HG02870 (cell line): ENCODE measurements at regions not wholly inside any gene's neighbourhood (a gene's known extent, or its start where the extent isn't known, plus 50 kb on each side); places are given as distances from the start of the nearest gene placed in this dataset.

ENCODE experiments used
- ATAC-seq: cut with Tn5 transposase; IDR thresholded peaks from one replicate; pipeline ENCODE4 v1.9.1; 2021; ENCODE audit warnings: mild to moderate bottlenecking, moderate library complexity; ENCODE audit not compliant: unreplicated experiment

DNA sequence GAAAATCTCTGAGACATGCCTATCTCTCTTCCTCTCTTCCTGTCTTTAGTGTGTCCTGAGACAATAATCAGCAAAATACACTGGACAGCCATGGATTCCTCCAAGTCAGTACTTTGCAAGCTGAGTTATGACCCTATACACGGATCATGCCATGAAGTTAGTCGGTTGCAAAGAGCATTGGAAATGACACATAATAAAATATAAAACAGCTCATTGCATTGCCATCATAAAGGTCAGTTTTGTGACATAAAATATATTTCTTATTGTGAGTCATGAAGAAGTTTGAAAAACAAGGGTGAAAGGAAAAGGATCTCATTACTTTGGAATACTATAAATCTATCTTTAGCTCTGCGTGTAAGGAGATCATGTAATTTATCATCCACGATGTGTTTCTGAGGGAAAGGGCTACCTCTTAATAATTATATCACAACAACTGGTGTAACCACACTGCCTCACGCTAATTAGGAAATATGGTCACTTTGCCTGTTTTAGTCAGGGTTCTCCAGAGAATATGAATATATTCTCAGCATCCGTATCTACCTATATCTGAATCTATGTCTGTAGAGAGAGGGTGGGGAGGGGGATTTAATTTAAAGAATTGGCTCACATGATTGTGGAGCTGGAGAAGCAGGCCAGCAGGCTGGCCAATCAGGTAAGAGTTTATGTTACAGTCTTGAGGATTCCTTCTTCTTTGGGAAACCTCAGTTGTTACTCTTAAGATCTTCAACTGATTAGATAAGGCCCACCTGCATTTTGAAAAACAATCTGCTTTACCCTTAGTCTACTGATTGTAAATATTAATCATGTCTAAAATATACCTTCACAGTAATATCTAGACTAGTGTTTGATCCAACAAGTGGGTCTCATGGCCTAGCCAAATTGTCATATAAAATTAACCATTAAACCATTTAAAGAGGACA, 198.8 kb downstream of the FAT3 start:
- ATAC-seq: no peak

DNA sequence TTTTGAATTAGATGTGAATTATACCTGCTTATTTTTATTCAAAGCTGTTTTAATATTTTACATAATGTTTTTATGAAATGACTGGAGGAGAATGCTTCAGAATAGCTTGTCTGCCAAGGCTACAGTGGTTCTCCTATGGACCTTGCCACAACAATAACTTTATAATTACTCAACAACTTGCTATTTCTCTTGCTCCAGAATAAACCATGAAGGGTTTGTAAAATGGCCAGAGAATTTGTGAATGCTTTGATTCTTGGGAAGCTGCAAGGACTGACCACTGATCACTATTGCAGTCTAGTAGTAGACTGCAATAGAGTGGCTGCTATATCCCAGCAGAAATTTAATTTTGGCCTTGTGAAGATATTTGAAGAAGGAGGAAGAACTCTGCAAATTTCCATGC, 199.7 kb downstream of the FAT3 start:
- ATAC-seq: no peak

DNA sequence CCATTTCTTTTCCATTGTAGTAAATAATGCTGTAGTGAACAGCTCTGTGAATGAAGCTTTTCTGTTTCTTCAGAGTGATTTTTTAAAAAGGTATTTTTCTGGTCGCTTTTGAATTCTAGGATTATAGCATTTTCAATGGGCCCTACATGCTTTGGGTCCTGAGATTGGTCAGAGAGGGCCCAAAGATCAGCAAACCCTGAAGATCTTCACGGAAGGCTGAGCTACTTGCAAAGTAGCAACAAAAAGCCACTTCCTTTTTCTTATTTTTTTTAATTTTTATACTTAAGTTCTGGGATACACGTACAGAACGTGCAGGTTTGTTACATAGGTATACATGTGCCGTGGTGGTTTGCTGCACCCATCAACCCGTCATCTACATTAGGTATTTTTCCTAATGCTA, 200.5 kb downstream of the FAT3 start:
- no peak for ATAC-seq

DNA sequence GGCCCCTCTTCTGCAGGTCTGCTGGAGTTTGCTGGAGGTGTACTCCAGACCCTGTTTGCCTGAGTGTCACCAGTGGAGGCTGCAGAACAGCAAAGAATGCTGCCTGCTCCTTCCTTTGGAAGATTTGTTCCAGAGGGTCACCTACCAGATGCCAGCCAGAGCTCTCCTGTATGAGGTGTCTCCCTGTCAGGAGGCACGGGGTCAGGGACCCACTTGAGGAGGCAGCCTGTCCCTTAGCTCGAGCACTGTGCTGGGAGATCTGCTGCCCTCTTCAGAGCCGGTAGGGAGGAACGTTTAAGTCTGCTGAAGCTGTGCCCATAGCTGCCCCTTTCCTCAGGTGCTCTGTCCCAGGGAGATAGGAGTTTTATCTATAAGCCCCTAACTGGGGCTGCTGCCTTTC, 207.9 kb downstream of the FAT3 start:
- ATAC-seq: no peak

DNA sequence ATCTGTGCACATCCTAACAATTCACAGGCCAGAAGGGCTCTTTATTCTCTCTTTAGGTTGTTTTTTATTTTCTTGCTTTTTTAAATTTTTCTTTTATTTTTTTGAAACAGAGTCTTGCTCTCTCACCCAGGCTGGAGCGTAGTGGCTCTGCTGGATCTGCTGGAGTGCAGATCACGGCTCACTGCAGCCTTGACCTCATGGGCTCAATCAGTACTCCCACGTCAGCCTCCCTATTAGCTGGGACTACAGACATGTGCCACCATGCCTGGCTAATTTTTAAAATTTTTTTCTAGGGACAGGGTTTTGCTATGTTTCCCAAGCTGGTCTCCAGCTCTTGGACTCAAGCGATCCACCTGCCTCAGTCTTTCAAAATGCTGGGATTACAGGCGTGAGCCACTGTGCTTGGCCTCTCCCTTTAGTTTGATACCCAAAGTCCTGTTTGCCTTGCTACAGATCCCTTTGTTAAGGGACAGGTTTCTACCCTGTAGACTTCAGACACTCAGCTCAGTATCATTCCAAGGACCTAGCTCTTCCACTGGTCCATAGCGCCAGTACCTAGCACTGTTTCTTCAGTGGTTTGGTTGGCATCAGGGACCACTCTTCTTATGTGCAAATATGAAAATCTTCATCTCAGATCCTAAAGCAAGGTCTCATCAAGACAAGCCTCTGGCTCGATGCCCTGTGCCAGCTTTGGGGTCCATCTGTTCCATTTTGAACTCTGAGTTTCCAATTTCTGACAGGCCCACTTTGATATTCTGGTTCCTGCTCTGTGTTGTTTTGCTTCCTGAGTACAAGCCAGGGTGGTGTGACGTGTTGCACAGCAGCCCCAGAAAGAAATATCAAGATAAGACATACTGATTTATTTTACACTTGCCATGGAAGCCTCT, 211.7 kb downstream of the FAT3 start:
- ATAC-seq: no peak

DNA sequence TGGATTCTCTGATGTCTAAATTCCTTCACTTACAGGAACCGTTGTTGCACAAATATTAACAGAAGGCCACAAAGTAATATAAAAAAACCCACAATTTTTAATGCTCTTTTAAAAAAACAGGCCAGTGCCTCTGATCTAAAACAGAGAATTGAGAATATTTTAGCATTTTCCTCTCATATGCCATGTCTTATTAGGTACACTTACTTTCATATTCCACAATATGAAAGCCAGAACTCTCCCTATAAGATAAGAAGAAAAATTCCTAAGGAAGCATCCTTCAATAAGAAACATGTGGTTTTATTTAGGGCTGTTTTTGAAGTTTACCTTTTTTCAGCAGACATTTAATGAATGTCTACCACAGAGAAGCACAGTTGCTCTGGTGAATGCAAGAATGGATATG, 214.5 kb downstream of the FAT3 start:
- no peak for ATAC-seq

DNA sequence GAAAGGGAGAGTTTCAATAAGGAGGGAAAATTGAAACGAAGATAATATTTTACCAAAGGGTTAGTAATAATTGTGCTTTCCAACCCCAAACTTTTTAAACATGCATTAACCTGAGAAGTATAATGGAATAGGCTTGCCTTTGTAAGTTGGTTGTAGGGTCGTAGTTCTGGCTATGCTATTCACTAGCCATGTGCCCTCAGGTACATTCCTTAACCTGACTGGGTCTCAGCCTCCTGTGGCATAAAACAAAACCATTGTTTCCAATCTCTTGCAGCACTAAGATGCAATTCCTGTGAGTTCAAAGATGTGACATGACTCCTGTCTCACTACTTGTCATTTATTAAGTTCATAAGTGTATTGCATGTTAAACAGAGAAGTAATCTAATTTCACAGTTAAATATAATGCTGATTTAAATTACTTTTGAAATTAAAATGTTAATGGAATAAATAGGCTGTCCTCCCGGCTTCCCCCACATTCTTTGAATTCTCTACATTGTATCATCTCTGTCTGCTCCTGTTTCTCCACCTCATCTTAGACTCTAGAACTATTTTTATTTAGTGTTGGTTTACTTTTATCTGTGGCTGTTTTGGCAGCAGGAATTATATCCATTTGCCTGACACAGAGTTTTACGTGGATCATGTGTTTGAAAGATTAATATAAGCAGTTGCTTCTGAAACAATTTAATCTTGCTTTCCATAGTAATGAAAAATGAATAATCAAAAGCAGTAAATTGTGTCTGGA, 216.3 kb downstream of the FAT3 start:
- ATAC-seq: no peak

DNA sequence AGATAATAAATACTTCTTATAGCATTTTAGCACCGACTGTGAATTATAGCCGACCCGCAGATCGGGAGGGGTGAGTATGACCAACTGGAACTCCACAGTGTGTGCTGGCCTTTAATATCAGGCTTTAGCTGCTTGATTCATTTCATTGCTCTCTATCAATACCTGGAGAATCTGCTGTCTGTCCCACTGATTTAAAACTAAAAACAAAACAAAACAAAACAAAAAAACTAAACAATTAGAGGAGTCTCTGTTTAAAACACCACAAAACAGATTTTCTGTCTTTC, 216.8 kb downstream of the FAT3 start:
- ATAC-seq: no peak

DNA sequence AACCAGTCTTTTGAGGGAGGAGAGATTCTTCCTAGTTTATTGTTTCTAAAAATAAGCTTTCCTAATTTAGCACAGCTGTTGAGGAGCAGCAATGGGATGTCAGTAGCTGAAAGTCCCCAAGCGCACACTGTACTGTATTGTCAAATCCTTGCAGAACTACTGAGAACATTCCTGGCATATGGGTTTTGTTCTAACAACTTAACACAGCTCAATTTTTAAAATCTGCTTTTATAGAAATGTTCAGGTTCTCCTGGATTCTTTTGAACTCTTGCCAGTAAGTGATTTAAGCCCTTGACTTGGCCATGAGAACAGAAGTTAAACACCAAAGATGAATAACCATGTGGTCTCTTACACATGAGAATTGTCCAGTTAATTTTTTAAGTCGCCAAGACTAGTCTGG, 218.6 kb downstream of the FAT3 start:
- no peak for ATAC-seq

DNA sequence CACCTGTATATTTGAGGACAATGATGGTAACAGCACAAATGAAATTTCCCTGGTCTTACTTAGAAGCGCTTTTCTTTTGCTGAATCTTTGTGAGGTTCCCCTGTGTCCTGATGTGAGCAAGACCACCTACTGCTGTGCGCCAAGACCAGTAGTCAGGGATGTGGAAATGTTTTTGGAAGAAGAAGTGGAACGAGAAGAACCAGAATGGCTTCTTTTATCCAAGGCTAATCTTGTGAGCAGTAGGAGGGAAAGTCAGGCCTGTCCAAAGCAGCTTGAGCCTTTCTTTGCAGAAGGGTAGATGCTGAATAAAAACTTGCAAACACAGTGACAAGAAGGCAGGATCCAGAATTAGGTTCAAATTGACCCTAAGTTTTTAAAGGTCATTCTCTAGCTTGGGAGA, 223.0 kb downstream of the FAT3 start:
- ATAC-seq: no peak

DNA sequence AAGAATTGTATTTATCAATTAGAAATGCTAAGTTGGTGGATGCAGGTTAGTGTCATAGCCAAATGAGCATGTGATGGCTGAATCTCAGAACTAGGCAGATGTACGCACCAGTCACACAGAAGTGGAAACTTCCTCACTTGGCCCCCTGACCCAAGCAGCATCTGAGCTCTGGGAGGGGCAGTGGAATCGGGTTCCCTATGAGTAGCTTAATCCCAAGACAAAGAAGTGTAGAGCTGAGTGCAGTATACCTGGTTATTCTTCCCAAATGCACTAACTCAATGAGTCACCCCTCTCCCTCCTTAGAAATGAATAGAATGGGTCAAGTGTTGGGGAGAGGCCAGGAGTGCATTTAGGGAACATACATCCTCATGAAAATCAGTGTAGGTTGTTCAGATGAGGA, 224.6 kb downstream of the FAT3 start:
- ATAC-seq: no peak

DNA sequence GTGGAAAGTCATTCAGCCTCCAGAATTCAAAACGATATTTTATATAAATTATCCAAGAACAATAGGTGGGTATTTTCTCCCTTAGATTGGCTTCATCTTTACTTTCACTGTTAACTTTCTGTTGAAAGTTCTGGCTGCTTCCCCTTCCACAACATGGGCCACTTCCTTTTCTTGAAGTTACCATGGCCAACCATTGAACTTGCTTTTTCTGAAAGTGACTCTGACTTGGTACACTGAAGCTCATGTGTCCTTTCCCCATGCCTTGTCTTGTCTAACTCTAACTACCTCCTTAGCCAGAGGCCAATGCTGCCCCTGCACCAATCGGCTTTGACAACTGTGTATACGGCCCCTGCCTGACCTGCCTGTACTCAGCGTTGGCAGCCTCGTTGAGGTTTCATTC, 225.2 kb downstream of the FAT3 start:
- ATAC-seq: no peak

DNA sequence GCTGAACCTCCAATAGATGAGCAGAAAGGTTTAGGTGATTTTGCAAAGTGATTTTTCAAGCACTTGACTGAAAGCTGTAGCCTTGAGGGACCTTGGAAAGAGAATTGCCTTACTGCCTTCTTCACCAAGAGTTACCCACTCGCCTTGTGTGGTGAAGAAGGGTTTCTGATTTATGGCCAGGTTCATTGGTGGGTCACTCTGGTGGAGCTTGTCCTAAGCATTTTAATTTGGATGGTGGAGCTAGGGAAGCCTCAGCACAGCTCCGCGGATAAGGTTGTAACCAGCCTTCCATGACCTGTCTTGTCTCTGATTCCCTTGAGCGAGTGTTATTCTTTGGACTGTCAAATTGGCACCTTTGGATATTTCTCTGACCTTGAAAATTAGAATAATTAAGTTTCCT, 226.4 kb downstream of the FAT3 start:
- ATAC-seq: no peak

DNA sequence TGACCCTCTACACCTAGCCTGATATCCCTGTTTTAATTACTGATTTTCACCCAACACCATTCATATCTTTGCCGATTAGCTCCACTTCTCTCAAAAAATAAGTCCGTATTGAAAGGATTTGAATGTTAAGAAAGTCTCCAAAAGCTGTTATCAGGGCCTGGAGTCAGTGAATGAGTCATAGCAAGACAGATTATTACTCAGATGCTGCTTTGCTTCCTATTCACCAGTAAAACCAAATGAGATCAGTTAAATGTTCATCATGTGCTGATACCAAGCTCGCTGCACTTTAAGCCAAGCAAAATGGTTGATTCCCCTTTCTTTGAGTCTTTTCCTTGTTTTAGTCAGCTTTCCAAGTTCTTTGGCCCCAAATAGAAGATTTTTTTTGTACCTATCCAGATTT, 228.4 kb downstream of the FAT3 start:
- peak; percentile 89 for ATAC-seq

DNA sequence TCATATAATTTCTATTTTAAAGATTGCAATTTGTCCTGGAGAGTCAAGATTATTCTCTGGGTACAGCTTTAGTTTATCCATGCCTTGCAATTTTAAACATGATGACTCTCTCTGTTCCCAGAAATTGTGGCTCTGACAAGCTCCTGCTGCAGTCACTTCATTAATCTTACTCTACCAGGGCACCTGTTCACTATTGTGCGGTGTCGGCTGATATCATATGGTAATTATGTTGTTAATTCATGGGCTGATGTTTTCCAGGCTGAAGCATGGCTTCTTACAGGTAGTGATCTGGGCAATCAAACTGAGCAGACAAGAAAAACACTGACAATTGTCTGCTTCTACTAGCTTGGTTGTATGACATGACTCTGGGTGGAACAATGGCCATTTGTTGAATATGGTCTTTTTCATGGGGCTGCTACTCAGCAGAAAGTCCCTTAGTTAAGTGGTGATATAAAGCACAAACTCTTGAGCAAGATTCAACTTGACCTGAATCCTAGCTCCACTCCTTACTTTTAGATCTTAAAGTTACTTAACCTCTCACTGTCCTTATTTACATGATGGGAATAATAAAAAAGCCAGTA, 230.7 kb downstream of the FAT3 start:
- no peak for ATAC-seq

DNA sequence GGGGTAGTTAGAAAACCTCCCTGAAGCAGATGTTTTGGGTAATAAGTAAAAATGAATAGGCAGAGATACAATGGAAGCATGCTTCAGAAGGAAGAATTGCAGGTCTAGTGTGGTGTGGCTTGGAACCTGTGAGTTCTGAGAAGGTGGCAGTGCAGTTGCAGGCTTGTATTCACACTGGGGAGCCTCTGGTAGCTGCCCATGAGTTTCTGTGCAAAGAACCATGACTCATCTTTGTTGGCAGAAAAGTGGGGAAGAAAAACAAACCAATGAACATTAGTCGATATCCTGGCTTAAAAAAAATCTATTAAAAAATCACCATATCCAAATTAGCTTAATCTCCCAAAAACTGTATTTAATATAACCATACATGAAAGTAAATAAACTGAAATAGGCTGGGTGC, 232.6 kb downstream of the FAT3 start:
- no peak for ATAC-seq

DNA sequence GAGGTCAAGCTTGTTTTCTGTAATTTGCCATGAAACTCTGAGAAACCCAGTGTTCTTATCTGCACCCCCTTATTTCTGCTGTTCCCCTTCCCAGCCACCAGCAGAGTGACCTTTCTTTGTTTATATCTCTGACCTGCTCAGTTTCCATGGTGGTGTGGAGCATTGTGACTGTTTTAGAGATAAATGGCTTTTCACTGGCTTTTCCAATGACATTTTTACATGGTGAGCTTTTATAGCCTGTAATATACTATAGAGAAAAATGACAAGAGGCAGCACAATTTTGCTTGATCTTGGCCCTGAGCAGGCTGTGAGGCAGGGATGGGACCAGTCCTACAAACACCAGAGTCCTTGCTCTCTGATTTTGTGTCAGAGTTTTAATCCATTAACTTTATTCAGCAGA, 233.9 kb downstream of the FAT3 start:
- ATAC-seq: no peak

DNA sequence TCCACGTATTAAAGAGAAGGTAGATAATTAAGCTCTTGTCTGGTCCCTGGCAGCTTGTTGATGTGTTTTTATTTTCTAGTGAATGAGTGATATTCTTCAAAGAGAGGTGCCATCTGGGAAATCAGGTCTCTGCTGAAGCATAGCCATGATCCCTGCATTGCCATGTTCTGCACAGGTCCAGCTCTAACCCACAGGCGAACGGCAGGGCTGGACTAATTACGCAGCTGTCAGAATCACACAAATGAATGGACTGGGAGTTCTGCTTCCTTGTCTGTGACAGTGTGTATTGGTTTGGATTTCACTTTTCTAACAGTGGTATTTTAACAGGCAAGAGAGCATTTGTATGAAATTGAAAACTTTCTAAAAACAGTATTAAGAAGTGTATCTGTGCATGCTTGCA, 235.6 kb downstream of the FAT3 start:
- no peak for ATAC-seq

DNA sequence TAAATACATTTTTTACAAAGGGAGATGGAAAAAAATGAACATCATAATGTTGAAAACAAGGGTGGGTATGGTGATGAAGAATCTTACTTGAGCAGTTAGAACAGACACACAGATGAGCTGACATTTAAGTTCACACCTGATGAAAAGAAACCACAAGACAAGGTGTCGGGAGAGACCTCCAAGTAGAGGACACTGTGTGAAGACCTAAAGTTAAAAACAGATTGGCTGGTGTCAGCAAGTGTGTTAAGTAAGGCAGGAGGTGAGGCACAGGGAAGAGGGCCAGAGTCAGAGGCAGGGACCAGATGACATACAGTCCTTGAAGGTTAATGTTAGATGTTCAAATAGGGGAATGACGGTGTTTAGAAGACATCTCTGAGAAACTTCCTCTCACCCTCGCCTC, 236.8 kb downstream of the FAT3 start:
- no peak for ATAC-seq

DNA sequence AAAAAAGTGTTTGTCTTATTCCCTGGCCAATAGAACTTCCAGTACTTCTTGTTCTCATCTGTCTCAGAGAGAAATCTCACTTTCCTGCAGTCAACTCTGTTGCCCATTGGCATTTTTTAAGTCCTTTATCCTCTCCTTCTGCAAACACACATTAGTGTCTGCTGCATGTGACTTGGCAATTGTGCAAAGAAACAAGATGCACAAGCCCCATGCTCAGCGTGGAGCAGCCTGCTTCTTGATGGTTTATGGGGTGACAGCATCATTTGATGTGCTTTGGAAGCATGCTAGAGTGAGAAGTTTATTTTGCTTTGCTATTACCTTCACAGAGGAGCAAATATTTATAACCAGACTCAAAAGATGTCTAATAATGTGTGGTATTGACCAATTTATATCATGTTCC, 238.2 kb downstream of the FAT3 start:
- no peak for ATAC-seq

DNA sequence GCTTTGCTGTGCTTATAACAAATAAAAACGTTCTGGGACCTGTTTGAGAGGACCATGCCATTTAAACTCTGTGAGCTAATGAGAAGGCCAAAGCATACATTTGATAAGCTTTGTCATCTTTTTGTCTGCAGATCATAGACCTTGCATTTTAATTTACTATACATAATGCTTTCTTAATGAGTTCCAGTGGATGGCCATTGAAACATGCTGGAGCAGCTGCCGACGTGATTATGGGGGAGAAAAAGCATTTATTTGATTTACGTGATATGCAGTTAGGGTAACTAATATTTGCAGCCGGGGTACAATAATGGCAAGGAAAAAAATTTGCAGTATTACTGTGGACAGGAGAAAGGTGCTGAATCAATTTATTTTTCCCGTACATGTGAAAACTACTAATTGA, 240.2 kb downstream of the FAT3 start:
- ATAC-seq: no peak
